Lower lobe of right lung (tissue), 2 donors: ENCODE measurements at regions not wholly inside any gene's neighbourhood (a gene's known extent, or its start where the extent isn't known, plus 50 kb on each side); places are given as distances from the start of the nearest gene placed in this dataset.

Source experiments
- ATAC-seq, 2 donors: fragments of 200-7000 bp; cut with Tn5 transposase; one replicate each; pipeline ENCODE4 v1.9.1; 2020 to 2022; ENCODE audit warnings: mild to moderate bottlenecking in 2 of 2, moderate library complexity in 2 of 2
- DNase-seq: peaks from one replicate; pipeline ENCODE4 v3.0.0-alpha.2; 2020
- H3K27ac ChIP-seq: fragments of 200-600 bp; one replicate; pipeline ENCODE4 v1.8.0; 2022
- H3K27me3 ChIP-seq: fragments of 200-600 bp; one replicate; pipeline ENCODE4 v1.8.0; 2022; ENCODE audit warnings: low read depth
- H3K36me3 ChIP-seq: fragments of 200-600 bp; one replicate; pipeline ENCODE4 v1.8.0; 2022; ENCODE audit warnings: mild to moderate bottlenecking
- H3K4me1 ChIP-seq: fragments of 200-600 bp; one replicate; pipeline ENCODE4 v1.8.0; 2022
- H3K4me3 ChIP-seq: fragments of 200-600 bp; one replicate; pipeline ENCODE4 v1.8.0; 2022; ENCODE audit warnings: mild to moderate bottlenecking
- H3K9me3 ChIP-seq: fragments of 200-600 bp; one replicate; pipeline ENCODE4 v1.8.0; 2022
- CTCF ChIP-seq: fragments of 200-600 bp; IDR thresholded peaks from one replicate; pipeline ENCODE4 v1.8.0; 2022; ENCODE audit warnings: antibody characterized with exemption, mild to moderate bottlenecking
- intact Hi-C: fragments of 100-400 bp; cut with DNase I; formaldehyde crosslinking; loops from one replicate; pipeline ENCODE4 v1.11.0; 2022
- donor health status: DM: no; HTN: yes; CAD: no; lungs with severe emphysema.

DNA sequence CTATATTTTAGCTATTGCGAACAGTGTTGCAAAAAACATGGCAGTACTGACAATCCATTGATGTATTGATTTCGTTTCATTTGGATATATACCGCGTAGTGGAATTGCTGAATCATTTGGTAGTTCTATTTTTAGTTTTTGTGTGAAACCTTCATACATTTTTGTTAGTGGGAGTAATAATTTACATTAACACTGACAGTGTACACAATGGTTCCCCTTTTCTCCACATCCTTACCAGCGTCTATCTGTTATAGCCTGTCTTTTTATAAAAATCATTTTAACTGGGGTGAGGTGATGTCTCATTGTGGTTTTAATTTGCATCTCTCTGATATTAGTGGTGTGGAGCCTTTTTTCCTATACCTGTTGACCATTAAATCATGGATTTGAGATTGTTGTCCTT, 392.4 kb upstream of the ALCAM start:
- Histone ChIP-seq H3K4me3 (no peak overlapping the region), H3K4me1 (no peaks in the 10 kb centered on the region), H3K27me3 (no peaks in the 10 kb centered on the region), H3K36me3 (no peaks in the 10 kb centered on the region), H3K27ac (no peak overlapping the region), H3K9me3 (no peaks in the 10 kb centered on the region)
- ATAC-seq (no peak), DNase-seq (no peak)
- intact Hi-C loops, result no loop called here
- no peak for TF ChIP-seq CTCF

DNA sequence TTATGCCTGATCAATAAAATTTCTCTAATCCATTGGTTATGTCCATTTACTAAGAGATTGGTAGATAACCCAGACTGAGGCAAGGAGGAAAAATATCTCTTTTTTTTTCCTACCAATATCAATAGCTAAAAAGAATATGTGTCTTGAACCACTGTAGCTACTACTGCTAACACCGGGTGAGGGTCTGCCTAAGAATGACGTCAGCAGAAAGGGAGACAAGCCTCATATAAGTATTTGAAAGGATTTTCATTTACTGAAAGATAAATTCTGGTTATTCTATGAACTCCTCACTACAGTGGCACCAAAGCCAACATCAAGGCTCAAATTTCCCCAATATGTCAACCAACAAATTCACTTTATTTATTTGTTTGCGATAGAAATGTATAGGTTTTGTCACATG, 389.0 kb upstream of the ALCAM start:
- Histone ChIP-seq H3K27me3 (no peaks in the 10 kb centered on the region), H3K9me3 (no peaks in the 10 kb centered on the region), H3K4me3 (no peak overlapping the region), H3K36me3 (no peaks in the 10 kb centered on the region), H3K4me1 (no peaks in the 10 kb centered on the region), H3K27ac (no peak overlapping the region)
- intact Hi-C loops, result no loop called here
- no peak for TF ChIP-seq CTCF
- no peak for ATAC-seq
- DNase-seq, result no peak

- intact Hi-C loops, result no loop called here
- no peaks in the 10 kb centered on the region for H3K9me3 ChIP-seq
- no peaks in the 10 kb centered on the region for H3K36me3 ChIP-seq
- no peaks in the 10 kb centered on the region for H3K27me3 ChIP-seq
- no peak for TF ChIP-seq CTCF
- H3K4me3 ChIP-seq, result no peak overlapping the region
- no peak overlapping the region for H3K27ac ChIP-seq
- ATAC-seq (no peak), DNase-seq (no peak)
- H3K4me1 ChIP-seq, result no peaks in the 10 kb centered on the region
These were observed 384.6 kb upstream of the ALCAM start for GRCh38 chr3:104982130-104982529.

- DNase-seq, result no peak
- intact Hi-C loops, result no loop called here
- H3K36me3 ChIP-seq, result no peaks in the 10 kb centered on the region
These were observed 378.9 kb upstream of the ALCAM start for GRCh38 chr3:104987859-104988258.

DNA sequence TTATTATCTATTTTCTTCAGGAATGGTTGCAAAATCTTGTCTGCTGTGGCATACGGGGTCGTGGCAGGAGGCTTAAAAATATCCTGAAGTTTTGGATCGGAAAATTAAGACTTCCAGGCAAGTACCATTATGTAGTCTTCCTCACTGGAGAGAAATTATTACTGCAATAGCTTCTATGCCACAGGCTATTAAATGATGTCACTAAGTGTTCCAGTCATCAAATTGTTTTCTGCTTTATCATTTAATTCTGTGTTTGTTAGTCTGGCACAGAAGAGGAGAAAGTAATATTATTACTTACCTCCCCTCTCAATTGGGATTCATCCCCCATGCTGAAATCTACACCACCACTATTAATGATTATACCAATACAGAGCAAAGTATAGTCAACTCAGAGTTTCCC, 378.2 kb upstream of the ALCAM start:
- H3K27me3 ChIP-seq, result no peaks in the 10 kb centered on the region
- intact Hi-C loops, result no loop called here
- no peaks in the 10 kb centered on the region for H3K36me3 ChIP-seq
- H3K27ac ChIP-seq, result no peak overlapping the region
- no peaks in the 10 kb centered on the region for H3K9me3 ChIP-seq
- DNase-seq (no peak), ATAC-seq (no peak)
- no peaks in the 10 kb centered on the region for H3K4me1 ChIP-seq
- no peak overlapping the region for H3K4me3 ChIP-seq
- TF ChIP-seq CTCF, result no peak

More at GRCh38 chr3:104987859-104988258, 378.9 kb upstream of the ALCAM start:
- H3K4me1 ChIP-seq, result no peaks in the 10 kb centered on the region
- H3K27me3 ChIP-seq, result no peaks in the 10 kb centered on the region
- TF ChIP-seq CTCF, result no peak
- no peak overlapping the region for H3K27ac ChIP-seq
- no peak for ATAC-seq
- no peaks in the 10 kb centered on the region for H3K9me3 ChIP-seq
- H3K4me3 ChIP-seq, result no peak overlapping the region

GRCh38 chr3:104989878-104990277, 376.8 kb upstream of the ALCAM start:
- no peak for TF ChIP-seq CTCF
- DNase-seq, result no peak
- H3K27me3 ChIP-seq, result no peaks in the 10 kb centered on the region

More at GRCh38 chr3:104989878-104990277, 376.8 kb upstream of the ALCAM start:
- ATAC-seq, result no peak
- intact Hi-C loops, result no loop called here
- H3K4me1 ChIP-seq, result no peaks in the 10 kb centered on the region
- no peaks in the 10 kb centered on the region for H3K36me3 ChIP-seq
- no peak overlapping the region for H3K4me3 ChIP-seq
- no peaks in the 10 kb centered on the region for H3K9me3 ChIP-seq
- H3K27ac ChIP-seq, result no peak overlapping the region
